ENCODE measurements at regions not wholly inside any gene's neighbourhood (a gene's known extent, or its start where the extent isn't known, plus 50 kb on each side); places are given as distances from the start of the nearest gene placed in this dataset.

- no peak for TF ChIP-seq BCL3 (IDR thresholded peaks at IDR 0.05; ENCODE audit: borderline replicate concordance, insufficient read depth, low read depth, low read length, poor library complexity, severe bottlenecking)
- TF ChIP-seq PML (IDR thresholded peaks at IDR 0.05; ENCODE audit: low read length): no peak
- no peak for TF ChIP-seq NKRF (conservative IDR thresholded peaks at IDR 0.05)
- peak; percentile 40; the same call in 1 of the 2 replicates for TF ChIP-seq ZSCAN29 (IDR thresholded peaks at IDR 0.05)
- peak; percentile 65 for TF ChIP-seq CUX1 (IDR thresholded peaks at IDR 0.05; ENCODE audit: insufficient replicate concordance, low read depth, low read length)
- TF ChIP-seq ZBTB33 (IDR thresholded peaks at IDR 0.05): no peak
- TF ChIP-seq MTA2 (IDR thresholded peaks at IDR 0.05; ENCODE audit: low read depth): peak; percentile 100
- no peak for TF ChIP-seq CHD1 (IDR thresholded peaks at IDR 0.05; ENCODE audit: low read depth, low read length)
- TF ChIP-seq TBL1XR1 (IDR thresholded peaks at IDR 0.05; ENCODE audit: low read depth, low read length): no peak; the same call in 1 of the 2 replicates
- no peak for TF ChIP-seq E2F4 (IDR thresholded peaks at IDR 0.05; ENCODE audit: low read depth, low read length)
- peak; percentile 84 for TF ChIP-seq ATF7 (IDR thresholded peaks at IDR 0.05; ENCODE audit: low read depth)
- no peak for TF ChIP-seq ELK1 (IDR thresholded peaks at IDR 0.05; ENCODE audit: low read depth, low read length)
- peak; percentile 85 for TF ChIP-seq FOXM1 (IDR thresholded peaks at IDR 0.05; ENCODE audit: low read depth, low read length)
- no peak for TF ChIP-seq MYB (IDR thresholded peaks at IDR 0.05; ENCODE audit: borderline replicate concordance, low read depth, low read length)
- no peak for TF ChIP-seq IRF3 (IDR thresholded peaks at IDR 0.05)
- TF ChIP-seq HDGF (IDR thresholded peaks at IDR 0.05): no peak
- TF ChIP-seq ZNF24 (IDR thresholded peaks at IDR 0.05): peak; percentile 94
These were observed 206.0 kb upstream of the PLEKHG7 start (continued) for GRCh38 chr12:92496790-92497189.

Data from GM12878 (cell line).